ENCODE measurements at regions not wholly inside any gene's neighbourhood (a gene's known extent, or its start where the extent isn't known, plus 50 kb on each side); places are given as distances from the start of the nearest gene placed in this dataset.
"Not testable (repeated sequence)": the region's sequence is repeated elsewhere in the genome, so short reads cannot be mapped to it uniquely, and the experiment has no call there.

GRCh38 chr20:43404878-43405277 is 52.8 kb upstream of the SRSF6 start:
- ATAC-seq (ENCODE audit: low read depth) (no peak), DNase-seq (no peak)
- Histone ChIP-seq H3K9me3 (ENCODE audit: control extremely low read depth in 1 of 3, control insufficient read depth in 2 of 3, insufficient read depth in 1 of 3, low read length in 2 of 3) (peaks cover 1 to 15% (median 8%) of the 10 kb centered on the region in 3 donors), H4K20me1 (ENCODE audit: control insufficient read depth, insufficient read depth, low read length, poor library complexity, severe bottlenecking) (no peaks in the 10 kb centered on the region), H3K79me2 (ENCODE audit: control insufficient read depth, insufficient read depth, low read length) (no peaks in the 10 kb centered on the region), H3K27ac (ENCODE audit: low read length in 2 of 2) (no peak overlapping the region), H3K4me1 (ENCODE audit: control insufficient read depth in 2 of 2, insufficient read depth in 2 of 2, low read length in 2 of 2) (no peaks in the 10 kb centered on the region), H2AFZ (ENCODE audit: insufficient read depth, low read depth, low read length, poor library complexity, severe bottlenecking) (no peak overlapping the region), H3K4me3 (ENCODE audit: control extremely low read depth in 1 of 5, extremely low read depth in 1 of 5, insufficient read depth in 1 of 5, low read depth in 2 of 5, low read length in 4 of 5) (no peak overlapping the region), H3K4me2 (replicated peaks; ENCODE audit: low read depth, low read length, poor library complexity, severe bottlenecking) (no peak overlapping the region), H3K36me3 (replicated peaks in 1 of 2; ENCODE audit: control extremely low read depth in 1 of 2, control insufficient read depth in 1 of 2, extremely low read depth in 1 of 2, insufficient read depth in 2 of 2, low read length in 1 of 2) (no peaks in the 10 kb centered on the region), H3K27me3 (replicated peaks in 1 of 4; ENCODE audit: control extremely low read depth in 1 of 4, control insufficient read depth in 3 of 4, insufficient read depth in 4 of 4, low read length in 3 of 4) (peaks cover 0 to 12% (median 8%) of the 10 kb centered on the region in 4 experiments), H3K9ac (ENCODE audit: low read length) (no peak overlapping the region)
- ChIA-PET CTCF (no interaction called here), POLR2A (no interaction called here)
- Mint-ChIP-seq H3K9me3 (ENCODE audit: insufficient read depth) (no peaks in the 10 kb centered on the region), H3K4me3 (no peak overlapping the region), H3K27ac (no peak overlapping the region), H3K27me3 (peaks cover 41% of the 10 kb centered on the region), H3K4me1 (no peaks in the 10 kb centered on the region)
- WGBS (ENCODE audit: insufficient coverage), result 50% methylated on average over 2 of the region's 3 CpGs
- no peak for TF ChIP-seq EZH2 (IDR thresholded peaks at IDR 0.05; ENCODE audit: borderline replicate concordance, insufficient read depth, low read depth, low read length, poor library complexity, severe bottlenecking)
- peak; percentile 23 for TF ChIP-seq CTCF (IDR thresholded peaks at IDR 0.05)
- intact Hi-C loops (cut with micrococcal nuclease), result loop anchor here (5.0 kb wide), 1 partner anchor 1668 kb away; no protein-coding TSS in a partner anchor

GRCh38 chr20:43400882-43401281 is 56.8 kb upstream of the SRSF6 start:
- POLR2A ChIA-PET; DNase-seq; H3K27ac Mint-ChIP-seq; H3K4me3 ChIP-seq (ENCODE audit: control extremely low read depth in 1 of 5, extremely low read depth in 1 of 5, insufficient read depth in 1 of 5, low read depth in 2 of 5, low read length in 4 of 5); H3K36me3 ChIP-seq (replicated peaks in 1 of 2; ENCODE audit: control extremely low read depth in 1 of 2, control insufficient read depth in 1 of 2, extremely low read depth in 1 of 2, insufficient read depth in 2 of 2, low read length in 1 of 2); H3K9me3 Mint-ChIP-seq (ENCODE audit: insufficient read depth); H3K4me2 ChIP-seq (replicated peaks; ENCODE audit: low read depth, low read length, poor library complexity, severe bottlenecking); ATAC-seq (ENCODE audit: low read depth); H3K9me3 ChIP-seq (ENCODE audit: control extremely low read depth in 1 of 3, control insufficient read depth in 2 of 3, insufficient read depth in 1 of 3, low read length in 2 of 3); CTCF ChIA-PET; intact Hi-C loops (cut with micrococcal nuclease); H3K79me2 ChIP-seq (ENCODE audit: control insufficient read depth, insufficient read depth, low read length); H3K27ac ChIP-seq (ENCODE audit: low read length in 2 of 2); H3K4me1 ChIP-seq (ENCODE audit: control insufficient read depth in 2 of 2, insufficient read depth in 2 of 2, low read length in 2 of 2); H3K4me3 Mint-ChIP-seq; H4K20me1 ChIP-seq (ENCODE audit: control insufficient read depth, insufficient read depth, low read length, poor library complexity, severe bottlenecking); H2AFZ ChIP-seq (ENCODE audit: insufficient read depth, low read depth, low read length, poor library complexity, severe bottlenecking); H3K4me1 Mint-ChIP-seq; H3K9ac ChIP-seq (ENCODE audit: low read length); H3K27me3 ChIP-seq (replicated peaks in 1 of 4; ENCODE audit: control extremely low read depth in 1 of 4, control insufficient read depth in 3 of 4, insufficient read depth in 4 of 4, low read length in 3 of 4): not testable (repeated sequence)
- H3K27me3 Mint-ChIP-seq, result peaks cover 11% of the 10 kb centered on the region
- WGBS (ENCODE audit: insufficient coverage), result no CpG with 5 or more reads among the region's 6 CpGs

Data from B cell (primary cell).